Hepatocyte (in vitro differentiated cells): ENCODE measurements at regions not wholly inside any gene's neighbourhood (a gene's known extent, or its start where the extent isn't known, plus 50 kb on each side); places are given as distances from the start of the nearest gene placed in this dataset.

Source experiments
- EZH2 ChIP-seq: fragments of 200-600 bp; sonication (generic); IDR thresholded peaks from 2 replicates; pipeline ENCODE4 v1.6.1; 2016; ENCODE audit warnings: antibody characterized with exemption, mild to moderate bottlenecking, borderline replicate concordance
- TF ChIP-seq, protein P1 (sequence below): fragments of 200-600 bp; sonication (generic); IDR thresholded peaks from 2 replicates; pipeline ENCODE4 v1.5.1; 2016; ENCODE audit warnings: antibody characterized with exemption, mild to moderate bottlenecking; ENCODE audit not compliant: poor library complexity

DNA sequence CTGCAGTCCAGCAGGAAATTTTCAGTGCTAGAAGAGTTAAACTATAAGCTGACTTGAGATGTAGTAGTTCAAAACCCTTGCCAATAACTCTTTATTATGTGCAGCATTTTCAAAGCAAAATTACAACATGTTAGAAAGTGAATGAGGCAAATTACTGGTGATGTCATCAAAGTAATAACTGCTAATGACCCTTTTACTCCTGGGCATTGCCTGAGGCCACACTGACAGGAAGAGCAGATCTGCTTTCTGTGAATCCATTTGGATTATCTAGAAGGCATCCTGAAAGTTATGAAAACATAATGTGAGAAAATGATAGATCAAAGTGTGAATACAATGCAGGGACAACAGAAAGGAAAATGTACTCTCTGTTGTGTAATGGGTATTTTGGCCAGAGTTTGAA, 139.6 kb upstream of the TRIB2 start:
- TF ChIP-seq, protein P1, sequence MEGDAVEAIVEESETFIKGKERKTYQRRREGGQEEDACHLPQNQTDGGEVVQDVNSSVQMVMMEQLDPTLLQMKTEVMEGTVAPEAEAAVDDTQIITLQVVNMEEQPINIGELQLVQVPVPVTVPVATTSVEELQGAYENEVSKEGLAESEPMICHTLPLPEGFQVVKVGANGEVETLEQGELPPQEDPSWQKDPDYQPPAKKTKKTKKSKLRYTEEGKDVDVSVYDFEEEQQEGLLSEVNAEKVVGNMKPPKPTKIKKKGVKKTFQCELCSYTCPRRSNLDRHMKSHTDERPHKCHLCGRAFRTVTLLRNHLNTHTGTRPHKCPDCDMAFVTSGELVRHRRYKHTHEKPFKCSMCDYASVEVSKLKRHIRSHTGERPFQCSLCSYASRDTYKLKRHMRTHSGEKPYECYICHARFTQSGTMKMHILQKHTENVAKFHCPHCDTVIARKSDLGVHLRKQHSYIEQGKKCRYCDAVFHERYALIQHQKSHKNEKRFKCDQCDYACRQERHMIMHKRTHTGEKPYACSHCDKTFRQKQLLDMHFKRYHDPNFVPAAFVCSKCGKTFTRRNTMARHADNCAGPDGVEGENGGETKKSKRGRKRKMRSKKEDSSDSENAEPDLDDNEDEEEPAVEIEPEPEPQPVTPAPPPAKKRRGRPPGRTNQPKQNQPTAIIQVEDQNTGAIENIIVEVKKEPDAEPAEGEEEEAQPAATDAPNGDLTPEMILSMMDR = no peak
- TF ChIP-seq EZH2 = no peak
